Urinary bladder (tissue), 3 donors: ENCODE measurements at regions not wholly inside any gene's neighbourhood (a gene's known extent, or its start where the extent isn't known, plus 50 kb on each side); places are given as distances from the start of the nearest gene placed in this dataset.
"Not testable (repeated sequence)": the region's sequence is repeated elsewhere in the genome, so short reads cannot be mapped to it uniquely, and the experiment has no call there.

Source experiments
- DNase-seq: peaks from one replicate; pipeline ENCODE4 v3.0.0-alpha.2; 2015; ENCODE audit errors: extremely low spot score
- H3K27ac ChIP-seq: one replicate; pipeline ENCODE4 v1.5.1; 2013; ENCODE audit warnings: low read depth, mild to moderate bottlenecking, moderate library complexity
- H3K36me3 ChIP-seq: one replicate; pipeline ENCODE4 v1.6.1; 2013; ENCODE audit warnings: mild to moderate bottlenecking, moderate library complexity; ENCODE audit not compliant: insufficient read depth
- H3K4me1 ChIP-seq: one replicate; pipeline ENCODE4 v1.6.1; 2013; ENCODE audit warnings: mild to moderate bottlenecking, moderate library complexity; ENCODE audit not compliant: insufficient read depth
- H3K4me3 ChIP-seq: one replicate; pipeline ENCODE4 v1.5.1; 2013; ENCODE audit warnings: low read depth, low read length
- WGBS: extraction: QIAGEN DNeasy Blood & Tissue Kit; methylation state at CpG from one replicate; pipeline ENCODE4 v1.1.7; 2013; 5-methylcytosine and 5-hydroxymethylcytosine counted together
- donor health status: healthy with polysubstance abuse.
- donor health status: healthy.

GRCh38 chr4:91984466-91984865, 319.3 kb upstream of the GRID2 start:
- H3K4me3 ChIP-seq = no peak overlapping the region

GRCh38 chr4:91989914-91990313, 313.9 kb upstream of the GRID2 start:
- Histone ChIP-seq H3K4me1 (no peaks in the 10 kb centered on the region), H3K36me3 (no peaks in the 10 kb centered on the region), H3K27ac (no peak overlapping the region), H3K4me3 (no peak overlapping the region)
- DNase-seq = no peak
- WGBS = 60% methylated on average over 2 of the region's 2 CpGs

More at GRCh38 chr4:91984466-91984865, 319.3 kb upstream of the GRID2 start:
- H3K4me1 ChIP-seq = no peaks in the 10 kb centered on the region
- DNase-seq = no peak
- no peak overlapping the region for H3K27ac ChIP-seq
- H3K36me3 ChIP-seq = no peaks in the 10 kb centered on the region
- WGBS = 82% methylated on average over 5 of the region's 5 CpGs

GRCh38 chr4:91990726-91991125, 313.0 kb upstream of the GRID2 start:
- WGBS = 73% methylated on average over 2 of the region's 2 CpGs
- H3K27ac ChIP-seq = no peak overlapping the region
- DNase-seq = no peak

GRCh38 chr4:91997045-91997444, 306.7 kb upstream of the GRID2 start:
- no peak for DNase-seq
- no peaks in the 10 kb centered on the region for H3K4me1 ChIP-seq
- H3K4me3 ChIP-seq = no peak overlapping the region
- H3K36me3 ChIP-seq = no peaks in the 10 kb centered on the region
- no peak overlapping the region for H3K27ac ChIP-seq
- 85% methylated on average over 2 of the region's 2 CpGs for WGBS

More at GRCh38 chr4:91990726-91991125, 313.0 kb upstream of the GRID2 start:
- Histone ChIP-seq H3K4me1 (no peaks in the 10 kb centered on the region), H3K36me3 (no peaks in the 10 kb centered on the region), H3K4me3 (no peak overlapping the region)

- Histone ChIP-seq H3K4me1 (no peaks in the 10 kb centered on the region), H3K4me3 (no peak overlapping the region), H3K27ac (no peak overlapping the region), H3K36me3 (no peaks in the 10 kb centered on the region)
- no peak for DNase-seq
- 41% methylated on average over 16 of the region's 16 CpGs for WGBS
These were observed 290.6 kb upstream of the GRID2 start for GRCh38 chr4:92012899-92013867.

GRCh38 chr4:92014067-92014466, 289.7 kb upstream of the GRID2 start:
- Histone ChIP-seq H3K36me3 (no peaks in the 10 kb centered on the region), H3K27ac (no peak overlapping the region), H3K4me1 (no peaks in the 10 kb centered on the region), H3K4me3 (no peak overlapping the region)
- 61% methylated on average over 3 of the region's 3 CpGs for WGBS
- DNase-seq = no peak

- Histone ChIP-seq H3K36me3 (no peaks in the 10 kb centered on the region), H3K4me1 (no peaks in the 10 kb centered on the region), H3K27ac (no peak overlapping the region), H3K4me3 (no peak overlapping the region)
- 93% methylated on average over 1 of the region's 1 CpG for WGBS
- no peak for DNase-seq
These were observed 282.6 kb upstream of the GRID2 start for GRCh38 chr4:92021203-92021602.

- Histone ChIP-seq H3K36me3 (no peaks in the 10 kb centered on the region), H3K27ac (no peak overlapping the region), H3K4me1 (no peaks in the 10 kb centered on the region), H3K4me3 (no peak overlapping the region)
- WGBS = 62% methylated on average over 2 of the region's 2 CpGs
- DNase-seq = no peak
These were observed 282.0 kb upstream of the GRID2 start for GRCh38 chr4:92021788-92022187.

- H3K36me3 ChIP-seq, H3K4me3 ChIP-seq, DNase-seq, H3K4me1 ChIP-seq, H3K27ac ChIP-seq: not testable (repeated sequence)
- WGBS = 93% methylated on average over 6 of the region's 6 CpGs
These were observed 274.9 kb upstream of the GRID2 start for GRCh38 chr4:92028830-92029229.

- no peaks in the 10 kb centered on the region for H3K36me3 ChIP-seq
- WGBS = 44% methylated on average over 2 of the region's 2 CpGs
- H3K4me3 ChIP-seq = no peak overlapping the region
- H3K4me1 ChIP-seq = no peaks in the 10 kb centered on the region
- DNase-seq = no peak
- H3K27ac ChIP-seq = no peak overlapping the region
These were observed 271.9 kb upstream of the GRID2 start for GRCh38 chr4:92031825-92032224.

- H3K4me1 ChIP-seq = no peaks in the 10 kb centered on the region
- WGBS = 83% methylated on average over 3 of the region's 3 CpGs
- H3K27ac ChIP-seq = no peak overlapping the region
- H3K4me3 ChIP-seq = no peak overlapping the region
- DNase-seq = no peak
- H3K36me3 ChIP-seq = no peaks in the 10 kb centered on the region
These were observed 268.1 kb upstream of the GRID2 start for GRCh38 chr4:92035666-92036065.

- WGBS = 96% methylated on average over 13 of the region's 13 CpGs
- H3K27ac ChIP-seq = no peak overlapping the region
- no peak for DNase-seq
- no peaks in the 10 kb centered on the region for H3K36me3 ChIP-seq
- no peak overlapping the region for H3K4me3 ChIP-seq
- H3K4me1 ChIP-seq = no peaks in the 10 kb centered on the region
These were observed 258.0 kb upstream of the GRID2 start for GRCh38 chr4:92045718-92046117.

- DNase-seq = no peak
- no peak overlapping the region for H3K27ac ChIP-seq
- H3K4me1 ChIP-seq = no peaks in the 10 kb centered on the region
- no peaks in the 10 kb centered on the region for H3K36me3 ChIP-seq
- 53% methylated on average over 2 of the region's 2 CpGs for WGBS
- no peak overlapping the region for H3K4me3 ChIP-seq
These were observed 256.4 kb upstream of the GRID2 start for GRCh38 chr4:92047209-92047875.

GRCh38 chr4:92050875-92051274, 252.9 kb upstream of the GRID2 start:
- no peak overlapping the region for H3K4me3 ChIP-seq
- no peaks in the 10 kb centered on the region for H3K36me3 ChIP-seq
- DNase-seq = no peak
- H3K27ac ChIP-seq = no peak overlapping the region
- WGBS = 89% methylated on average over 3 of the region's 3 CpGs
- no peaks in the 10 kb centered on the region for H3K4me1 ChIP-seq
